ENCODE measurements at regions not wholly inside any gene's neighbourhood (a gene's known extent, or its start where the extent isn't known, plus 50 kb on each side); places are given as distances from the start of the nearest gene placed in this dataset.
"Not testable (repeated sequence)": the region's sequence is repeated elsewhere in the genome, so short reads cannot be mapped to it uniquely, and the experiment has no call there.

DNA sequence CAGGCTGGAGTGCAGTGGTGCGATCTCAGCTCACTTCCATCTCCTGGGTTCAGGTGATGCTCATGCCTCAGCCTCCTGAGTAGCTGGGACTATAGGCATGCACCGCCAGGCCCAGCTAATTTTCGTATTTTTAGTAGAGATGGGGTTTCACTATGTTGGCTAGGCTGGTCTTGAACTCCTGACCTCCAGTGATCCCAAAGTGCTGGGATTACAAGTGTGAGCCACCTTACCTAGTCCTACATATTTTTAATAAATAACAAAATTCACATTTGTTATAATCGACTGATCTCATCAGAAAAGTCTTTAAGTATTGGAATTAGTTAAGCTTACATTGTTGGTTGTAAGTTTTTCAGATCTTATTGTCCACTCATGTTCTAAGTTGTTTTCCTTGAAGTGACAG, 83.4 kb upstream of the TPTE start:
- TF ChIP-seq, protein P1, sequence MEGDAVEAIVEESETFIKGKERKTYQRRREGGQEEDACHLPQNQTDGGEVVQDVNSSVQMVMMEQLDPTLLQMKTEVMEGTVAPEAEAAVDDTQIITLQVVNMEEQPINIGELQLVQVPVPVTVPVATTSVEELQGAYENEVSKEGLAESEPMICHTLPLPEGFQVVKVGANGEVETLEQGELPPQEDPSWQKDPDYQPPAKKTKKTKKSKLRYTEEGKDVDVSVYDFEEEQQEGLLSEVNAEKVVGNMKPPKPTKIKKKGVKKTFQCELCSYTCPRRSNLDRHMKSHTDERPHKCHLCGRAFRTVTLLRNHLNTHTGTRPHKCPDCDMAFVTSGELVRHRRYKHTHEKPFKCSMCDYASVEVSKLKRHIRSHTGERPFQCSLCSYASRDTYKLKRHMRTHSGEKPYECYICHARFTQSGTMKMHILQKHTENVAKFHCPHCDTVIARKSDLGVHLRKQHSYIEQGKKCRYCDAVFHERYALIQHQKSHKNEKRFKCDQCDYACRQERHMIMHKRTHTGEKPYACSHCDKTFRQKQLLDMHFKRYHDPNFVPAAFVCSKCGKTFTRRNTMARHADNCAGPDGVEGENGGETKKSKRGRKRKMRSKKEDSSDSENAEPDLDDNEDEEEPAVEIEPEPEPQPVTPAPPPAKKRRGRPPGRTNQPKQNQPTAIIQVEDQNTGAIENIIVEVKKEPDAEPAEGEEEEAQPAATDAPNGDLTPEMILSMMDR (IDR thresholded peaks at IDR 0.05), result not testable (repeated sequence)
- not testable (repeated sequence) for TF ChIP-seq POLR2AphosphoS5 (IDR thresholded peaks at IDR 0.05; ENCODE audit: low read depth, low read length); SIN3A (IDR thresholded peaks at IDR 0.05; ENCODE audit: borderline replicate concordance, insufficient read depth, low read depth, low read length)
- TF ChIP-seq, protein P2, sequence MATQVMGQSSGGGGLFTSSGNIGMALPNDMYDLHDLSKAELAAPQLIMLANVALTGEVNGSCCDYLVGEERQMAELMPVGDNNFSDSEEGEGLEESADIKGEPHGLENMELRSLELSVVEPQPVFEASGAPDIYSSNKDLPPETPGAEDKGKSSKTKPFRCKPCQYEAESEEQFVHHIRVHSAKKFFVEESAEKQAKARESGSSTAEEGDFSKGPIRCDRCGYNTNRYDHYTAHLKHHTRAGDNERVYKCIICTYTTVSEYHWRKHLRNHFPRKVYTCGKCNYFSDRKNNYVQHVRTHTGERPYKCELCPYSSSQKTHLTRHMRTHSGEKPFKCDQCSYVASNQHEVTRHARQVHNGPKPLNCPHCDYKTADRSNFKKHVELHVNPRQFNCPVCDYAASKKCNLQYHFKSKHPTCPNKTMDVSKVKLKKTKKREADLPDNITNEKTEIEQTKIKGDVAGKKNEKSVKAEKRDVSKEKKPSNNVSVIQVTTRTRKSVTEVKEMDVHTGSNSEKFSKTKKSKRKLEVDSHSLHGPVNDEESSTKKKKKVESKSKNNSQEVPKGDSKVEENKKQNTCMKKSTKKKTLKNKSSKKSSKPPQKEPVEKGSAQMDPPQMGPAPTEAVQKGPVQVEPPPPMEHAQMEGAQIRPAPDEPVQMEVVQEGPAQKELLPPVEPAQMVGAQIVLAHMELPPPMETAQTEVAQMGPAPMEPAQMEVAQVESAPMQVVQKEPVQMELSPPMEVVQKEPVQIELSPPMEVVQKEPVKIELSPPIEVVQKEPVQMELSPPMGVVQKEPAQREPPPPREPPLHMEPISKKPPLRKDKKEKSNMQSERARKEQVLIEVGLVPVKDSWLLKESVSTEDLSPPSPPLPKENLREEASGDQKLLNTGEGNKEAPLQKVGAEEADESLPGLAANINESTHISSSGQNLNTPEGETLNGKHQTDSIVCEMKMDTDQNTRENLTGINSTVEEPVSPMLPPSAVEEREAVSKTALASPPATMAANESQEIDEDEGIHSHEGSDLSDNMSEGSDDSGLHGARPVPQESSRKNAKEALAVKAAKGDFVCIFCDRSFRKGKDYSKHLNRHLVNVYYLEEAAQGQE (IDR thresholded peaks at IDR 0.05; ENCODE audit: insufficient read depth in 1 of 2, low read depth in 2 of 2, low read length in 1 of 2), result not testable (repeated sequence)
